Activated CD4-positive, alpha-beta T cell treated with anti-CD3 and anti-CD28 coated beads, Interleukin-2, amount 50 U/mL, for 1 hour (primary cell): ENCODE measurements at regions not wholly inside any gene's neighbourhood (a gene's known extent, or its start where the extent isn't known, plus 50 kb on each side); places are given as distances from the start of the nearest gene placed in this dataset.

Experiments used
- DNase-seq: peaks from one replicate; pipeline ENCODE4 v3.0.0-alpha.2; 2020

DNA sequence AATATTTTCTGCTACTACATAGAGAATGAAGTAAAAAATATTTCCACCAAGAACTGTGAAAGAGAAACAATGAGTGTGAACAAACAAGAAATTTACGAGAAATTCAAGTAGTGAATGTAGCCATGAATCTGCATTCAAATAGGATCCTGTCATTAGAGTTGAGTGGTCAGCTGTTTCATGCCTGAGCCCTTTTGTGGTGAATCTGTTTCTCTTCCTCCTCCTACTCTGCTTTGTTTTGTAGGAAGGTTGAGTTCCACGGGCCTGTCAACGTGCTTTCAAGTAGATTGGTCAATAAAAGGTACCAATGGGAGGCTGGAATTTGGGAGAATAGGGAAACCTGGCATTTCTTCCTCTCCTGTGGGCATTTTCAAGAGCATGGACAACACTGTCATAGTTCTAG, 1749.6 kb upstream of the FLRT2 start:
- no peak for DNase-seq

DNA sequence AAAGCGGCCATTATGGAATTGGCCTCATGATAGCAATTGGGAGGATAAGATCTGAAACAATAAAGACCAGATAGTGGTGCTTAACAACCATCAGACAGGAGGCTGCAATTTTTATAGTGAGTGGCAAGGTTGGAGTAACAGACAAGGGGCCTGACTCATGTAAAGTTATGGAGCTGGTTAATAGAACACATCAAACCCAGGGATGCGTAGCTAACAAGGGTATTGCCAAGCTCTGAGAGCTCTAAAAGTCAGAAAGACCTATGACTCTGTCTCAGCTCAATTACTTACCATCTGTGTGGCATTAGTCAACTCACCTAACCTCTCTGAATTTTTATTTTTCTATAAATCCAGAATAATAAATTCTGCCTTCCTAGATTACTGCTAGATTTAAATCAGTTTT, 1731.5 kb upstream of the FLRT2 start:
- no peak for DNase-seq

DNA sequence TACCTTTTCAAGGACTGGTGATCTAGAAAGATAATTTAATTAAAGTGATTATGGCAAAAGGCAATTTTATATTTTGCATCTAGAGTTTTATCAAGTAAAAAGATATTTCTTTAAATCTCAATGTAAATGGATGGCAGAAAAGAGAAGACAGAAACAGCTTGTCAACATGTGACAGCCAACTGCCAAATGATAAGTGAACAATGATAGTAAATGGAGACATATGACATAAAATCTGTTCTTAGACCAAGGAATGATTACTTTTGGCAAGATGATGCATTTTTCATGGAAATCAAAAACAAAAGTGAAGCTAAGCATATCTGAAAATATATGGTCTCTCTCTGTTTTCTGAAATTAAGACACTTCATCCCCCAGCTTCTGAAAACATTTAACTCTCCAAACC, 1730.7 kb upstream of the FLRT2 start:
- DNase-seq = no peak

DNA sequence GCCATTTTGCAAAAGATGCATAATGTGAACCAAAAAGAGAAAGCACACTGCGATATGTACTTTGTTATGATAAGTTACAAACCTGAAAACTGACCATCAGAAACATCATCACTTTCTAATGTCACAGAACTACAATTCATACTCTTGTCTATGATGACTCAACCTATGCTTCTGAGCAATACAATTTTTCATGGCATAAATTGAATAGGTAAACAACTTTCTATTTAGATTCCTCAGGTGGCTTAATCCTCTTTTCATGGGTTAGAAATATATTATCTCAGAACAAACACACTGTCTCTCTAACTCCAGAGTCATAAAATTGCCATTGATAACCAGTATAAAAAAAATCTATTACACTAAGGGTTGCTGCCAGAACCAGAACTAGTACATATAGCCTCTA, 1715.0 kb upstream of the FLRT2 start:
- no peak for DNase-seq

DNA sequence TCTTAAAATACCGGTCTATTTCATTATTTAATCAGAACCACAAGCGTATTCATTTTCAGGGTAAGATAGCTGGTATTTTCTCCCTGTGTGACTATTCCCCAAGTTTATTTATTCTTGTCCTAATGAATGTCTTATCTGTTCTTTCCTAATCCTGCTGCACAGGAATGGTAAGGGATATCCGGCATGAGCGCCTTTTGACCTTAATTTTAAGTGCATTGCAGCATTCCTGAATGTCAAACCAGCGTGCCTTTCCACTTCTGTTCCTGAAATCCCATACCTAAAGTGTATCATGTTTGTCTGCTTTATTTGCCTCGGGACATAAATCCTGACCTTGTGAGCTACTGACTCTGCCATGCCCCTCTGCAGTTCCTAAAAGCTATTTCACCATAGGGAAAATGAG, 1713.2 kb upstream of the FLRT2 start:
- no peak for DNase-seq

DNA sequence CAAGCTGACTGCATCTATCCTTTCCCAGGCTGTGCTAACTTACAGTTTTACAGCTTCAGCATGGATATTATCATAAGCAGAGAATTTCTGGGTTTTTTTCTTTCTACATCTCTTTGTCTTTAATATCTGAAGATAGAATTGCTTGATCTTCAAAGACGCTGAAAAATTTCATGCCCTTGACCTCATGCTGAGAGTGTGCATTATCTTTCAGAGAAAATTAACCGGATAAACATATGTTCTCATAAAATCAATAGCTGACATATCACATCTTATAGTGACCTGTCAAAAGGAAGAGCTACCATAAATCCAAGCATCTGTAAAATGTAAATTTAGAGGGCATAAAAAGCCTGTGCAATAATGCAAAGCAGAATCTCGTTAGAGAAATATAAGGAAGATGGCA, 1704.1 kb upstream of the FLRT2 start:
- DNase-seq = no peak

DNA sequence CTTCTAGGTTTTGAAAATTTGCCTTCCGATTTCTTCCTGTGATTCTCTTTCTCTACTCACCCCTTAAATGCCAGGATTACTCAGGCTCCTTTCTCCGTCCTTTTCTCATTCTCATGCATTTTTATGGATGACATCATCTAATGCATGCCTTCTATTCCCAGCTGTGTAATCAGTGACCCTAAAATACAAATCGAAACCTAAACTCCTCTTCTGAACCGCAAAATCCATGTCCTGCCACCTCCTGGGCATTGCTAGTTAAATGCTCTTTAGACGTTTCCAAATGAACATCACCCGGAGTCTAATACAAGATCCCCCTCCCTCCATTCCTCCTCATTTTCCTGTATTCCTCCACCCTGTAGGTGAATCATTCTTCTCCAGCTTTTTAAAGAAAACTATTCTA, 1703.1 kb upstream of the FLRT2 start:
- DNase-seq = no peak

DNA sequence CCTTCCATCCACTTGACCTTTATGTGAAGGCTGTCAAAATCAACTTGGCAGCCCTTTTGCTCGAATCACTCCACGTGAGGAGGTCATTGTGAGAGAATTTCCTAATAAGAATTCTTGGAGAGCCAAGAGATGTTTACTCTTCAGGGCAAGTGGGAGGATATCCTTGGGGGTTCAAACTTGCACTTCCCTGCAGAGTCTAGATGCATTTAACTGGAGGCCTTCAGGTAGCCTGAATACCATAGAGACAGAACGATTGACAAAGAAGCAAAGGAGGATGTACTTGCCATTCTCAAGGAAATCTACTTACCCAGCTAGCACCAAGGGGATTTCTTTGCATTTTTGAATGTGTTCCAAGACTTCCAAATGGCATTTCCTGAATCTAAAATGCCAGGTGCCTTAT, 1702.6 kb upstream of the FLRT2 start:
- DNase-seq = no peak

DNA sequence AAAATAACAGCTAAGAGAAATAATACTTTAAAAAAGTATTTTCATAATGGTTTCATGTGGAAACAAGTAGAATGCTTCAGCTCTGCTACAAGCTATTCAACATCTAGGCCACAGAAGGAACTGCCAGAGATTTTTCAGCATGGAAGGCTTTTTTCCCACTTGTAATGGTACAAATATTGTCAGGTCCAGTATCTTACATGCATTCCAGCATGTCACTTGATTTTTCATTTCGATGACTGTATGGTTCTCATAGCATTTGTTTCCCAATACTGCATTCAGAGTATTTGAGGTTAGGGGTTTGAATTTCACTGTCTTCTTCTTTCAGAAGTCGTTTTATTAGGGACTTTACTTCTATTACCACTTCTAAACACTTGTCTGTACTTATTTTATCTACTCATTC, 1701.5 kb upstream of the FLRT2 start:
- no peak for DNase-seq

DNA sequence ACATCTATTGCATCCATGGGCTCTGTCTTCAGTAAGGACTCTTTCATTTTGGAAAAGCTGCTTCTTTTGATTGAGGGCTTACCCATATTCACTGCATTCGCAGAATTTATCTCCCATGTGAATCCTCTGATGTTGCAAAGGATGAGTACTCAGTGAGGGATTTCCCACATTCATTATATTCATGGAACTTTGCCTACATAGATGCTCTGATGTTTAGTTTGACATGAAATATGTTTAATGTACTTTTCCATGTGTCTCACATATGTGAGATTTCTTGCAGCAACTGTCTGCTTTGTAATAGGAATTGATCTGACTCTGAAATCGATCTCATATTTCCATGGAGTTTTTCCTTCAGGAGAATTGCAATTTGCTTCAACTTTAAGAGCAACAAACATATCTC, 1699.6 kb upstream of the FLRT2 start:
- no peak for DNase-seq

DNA sequence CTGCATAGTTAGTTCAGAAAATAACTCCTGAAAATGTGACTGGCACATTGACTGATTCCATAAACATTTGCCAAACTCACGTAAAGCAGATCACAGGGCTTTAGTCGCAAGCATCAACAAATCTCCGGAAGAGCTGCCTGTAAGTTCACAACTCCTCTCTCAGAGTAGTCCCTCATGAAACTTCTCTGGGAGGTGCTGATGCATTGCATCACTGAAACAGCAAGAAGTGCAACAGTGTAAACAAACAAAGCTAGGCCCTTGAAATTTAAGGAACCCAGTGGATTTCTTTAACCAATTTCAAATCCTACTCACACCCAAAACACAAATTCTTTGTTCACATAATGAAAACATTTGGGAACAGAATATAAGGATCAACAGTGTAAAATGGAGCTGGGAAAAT, 1691.7 kb upstream of the FLRT2 start:
- no peak for DNase-seq

DNA sequence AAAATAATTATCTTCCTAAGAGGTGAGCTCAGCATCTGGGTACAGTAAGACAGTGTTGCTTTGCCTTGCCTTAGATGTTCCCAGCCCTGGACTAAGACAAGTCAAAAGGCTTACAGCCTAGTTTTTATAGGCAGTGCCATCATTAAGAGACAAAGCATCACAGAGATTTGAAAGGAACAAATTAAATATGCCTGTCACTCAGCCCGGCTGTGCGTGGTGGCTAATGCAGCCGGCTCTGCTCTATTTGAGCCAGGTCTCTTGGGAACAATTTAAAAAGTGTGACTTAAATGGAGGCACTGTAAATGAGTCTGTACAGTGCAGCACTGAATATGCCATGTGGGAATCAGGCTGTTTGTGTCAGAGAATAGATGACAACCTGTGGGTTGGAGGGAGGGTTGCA, 1687.4 kb upstream of the FLRT2 start:
- DNase-seq = no peak

DNA sequence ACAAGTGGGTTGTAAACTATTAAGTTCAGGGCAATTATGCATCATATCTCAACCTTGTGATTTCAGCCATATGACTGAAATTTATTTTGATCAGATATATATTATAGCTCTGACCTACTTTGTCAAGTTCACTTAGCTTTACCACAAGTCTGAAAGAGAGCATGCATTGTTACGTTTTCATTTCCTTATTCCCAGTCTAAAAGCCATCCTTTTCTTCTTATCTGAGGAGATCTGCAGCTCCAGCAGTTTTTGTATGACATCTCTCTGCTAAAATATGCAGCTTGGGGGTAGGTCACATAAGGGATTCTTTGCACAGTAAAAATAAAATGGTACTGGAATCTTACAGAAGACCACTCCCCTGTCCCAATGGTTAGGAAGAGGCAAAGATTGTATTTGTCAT, 1682.8 kb upstream of the FLRT2 start:
- DNase-seq = no peak

DNA sequence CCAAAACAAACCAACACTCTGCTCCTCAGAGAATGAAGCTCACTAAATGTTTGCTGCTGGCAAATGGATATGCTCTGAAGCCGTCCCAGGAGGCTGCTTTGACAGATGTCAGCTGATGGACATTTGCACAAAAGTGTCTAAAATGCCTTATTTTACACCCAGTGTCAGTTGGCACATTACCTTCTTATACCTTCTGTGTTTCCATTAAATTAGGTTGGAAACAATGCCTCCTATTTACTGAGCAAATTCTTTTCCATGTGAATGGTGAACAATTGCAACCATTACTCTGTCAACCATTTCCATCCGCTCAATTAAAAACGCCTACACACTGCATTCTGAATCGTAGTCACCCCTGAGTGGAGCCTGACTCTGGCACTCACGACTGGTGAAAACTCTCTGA, 1679.9 kb upstream of the FLRT2 start:
- DNase-seq = no peak

DNA sequence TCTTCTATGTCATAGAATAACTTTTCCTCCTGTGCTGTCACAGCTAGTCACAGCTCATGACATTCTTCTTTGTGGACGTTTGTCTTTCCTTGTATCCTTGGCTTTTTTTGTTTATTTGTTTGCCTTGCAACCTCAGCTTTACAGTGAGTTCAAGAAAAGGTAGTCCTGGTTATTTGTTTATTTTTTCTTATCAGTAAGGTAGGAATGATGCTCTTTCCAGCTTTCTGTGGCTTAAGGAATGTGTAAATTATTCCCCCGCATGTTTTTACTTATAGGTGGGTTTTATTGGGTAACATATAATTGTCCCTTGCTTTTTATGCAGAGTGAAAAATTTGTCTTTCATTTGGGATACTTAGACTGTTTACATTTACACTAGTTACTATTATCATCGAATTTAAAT, 1673.6 kb upstream of the FLRT2 start:
- DNase-seq = no peak

DNA sequence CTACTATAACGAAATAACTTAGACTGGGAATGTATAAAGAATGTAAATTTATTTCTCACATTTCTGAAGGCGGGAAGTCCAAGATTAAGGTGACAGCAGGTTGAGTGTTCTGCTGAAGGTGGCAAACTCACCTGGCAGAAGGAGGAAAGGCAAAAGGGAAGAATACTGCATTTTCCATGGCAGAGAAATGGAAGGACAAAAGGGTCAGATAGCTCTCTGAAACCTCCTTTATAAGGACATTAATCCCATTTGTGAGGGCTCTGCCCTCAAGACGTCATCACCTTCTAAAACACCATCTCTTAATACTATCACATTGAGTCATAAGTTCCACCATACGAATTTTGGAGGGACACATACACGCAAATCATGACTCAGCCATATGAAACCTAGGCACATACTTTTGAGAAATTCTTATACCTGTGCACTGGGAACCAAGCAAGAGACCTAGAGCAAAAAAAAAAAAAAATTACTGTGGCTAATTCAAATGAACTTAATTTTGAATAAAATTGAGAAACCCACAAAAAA, 1669.3 kb upstream of the FLRT2 start:
- DNase-seq = no peak

DNA sequence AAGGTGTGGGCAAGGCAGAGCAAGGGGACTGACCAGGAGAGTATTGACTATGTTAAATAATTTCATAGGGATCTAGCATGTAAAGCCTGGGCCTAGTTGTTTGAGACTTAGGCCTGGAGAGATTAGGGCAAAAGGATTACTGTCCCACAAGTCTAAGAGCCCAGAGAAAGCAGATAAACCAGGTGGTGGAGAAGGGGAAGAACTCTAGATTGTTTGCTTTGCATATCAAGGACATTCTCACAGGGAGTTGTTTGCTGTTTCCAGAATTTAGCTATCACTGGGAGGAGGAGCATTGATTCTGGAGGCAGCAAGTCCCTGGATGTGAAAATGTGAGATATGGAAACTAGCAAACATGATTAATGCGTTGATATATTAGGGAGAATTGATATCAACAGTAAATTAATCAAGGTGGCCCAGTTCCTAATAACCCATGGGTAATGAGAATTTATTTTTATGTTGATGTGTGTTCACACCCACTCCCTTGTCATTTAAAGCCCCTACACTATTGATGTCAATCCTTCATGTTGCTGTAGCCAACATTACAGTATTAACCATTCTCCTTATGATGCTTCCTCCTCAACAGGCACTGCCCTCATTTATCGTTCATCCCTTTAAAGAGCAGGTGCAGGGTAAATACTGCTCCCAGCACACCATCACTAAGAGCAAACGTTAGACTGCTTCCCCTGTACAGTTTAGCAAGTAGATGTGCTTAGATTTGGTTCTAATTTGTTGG, 1666.7 kb upstream of the FLRT2 start:
- no peak for DNase-seq

DNA sequence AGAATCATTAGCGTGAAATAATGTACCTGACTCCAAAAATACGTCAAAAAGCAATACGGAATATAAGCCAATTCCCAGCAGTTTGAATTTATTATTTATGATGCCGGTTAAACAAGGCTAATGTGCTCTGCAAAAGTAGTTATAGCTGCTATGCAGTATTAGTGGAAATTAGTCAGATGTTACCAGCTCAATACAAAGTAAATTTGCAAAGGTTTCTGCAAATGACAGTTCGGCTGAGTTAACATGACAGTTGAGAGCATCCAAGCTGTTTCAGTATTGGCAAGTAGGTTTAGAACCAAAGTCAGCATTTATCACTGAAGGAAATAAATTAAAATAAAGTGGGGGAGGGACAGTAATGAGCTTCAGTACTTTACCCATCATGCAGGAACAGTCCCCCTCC, 1665.8 kb upstream of the FLRT2 start:
- no peak for DNase-seq

DNA sequence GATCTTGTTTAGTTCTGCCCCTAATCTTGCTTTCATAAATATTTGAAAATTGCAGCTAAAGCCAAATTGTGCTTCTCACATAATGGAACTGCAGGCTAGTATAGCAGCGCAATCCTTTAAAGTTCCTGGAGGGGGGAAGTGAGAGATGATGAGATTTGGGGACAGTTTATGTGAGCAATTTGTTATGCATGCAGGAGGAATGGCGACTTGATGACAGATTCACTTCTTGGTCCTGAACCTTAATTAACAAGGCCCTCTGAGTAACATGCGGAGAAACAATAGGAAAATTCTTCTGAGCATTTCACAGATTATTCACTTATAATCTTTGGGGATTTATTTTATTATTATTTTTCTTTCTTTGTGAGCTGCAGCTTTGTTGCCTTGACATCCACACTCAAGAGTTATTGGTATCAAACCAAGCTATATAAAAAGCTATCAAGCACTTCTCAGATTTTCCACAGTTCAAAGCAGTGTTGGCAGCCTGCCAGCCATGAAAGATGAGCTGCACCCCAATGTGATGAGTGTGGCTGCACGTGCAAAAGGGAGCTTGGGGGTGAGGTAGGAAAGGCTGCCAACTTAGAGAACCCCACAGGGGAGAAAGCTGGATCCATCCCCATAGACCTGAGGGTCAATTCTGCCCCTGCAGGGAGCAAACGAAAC, 1662.2 kb upstream of the FLRT2 start:
- no peak for DNase-seq

DNA sequence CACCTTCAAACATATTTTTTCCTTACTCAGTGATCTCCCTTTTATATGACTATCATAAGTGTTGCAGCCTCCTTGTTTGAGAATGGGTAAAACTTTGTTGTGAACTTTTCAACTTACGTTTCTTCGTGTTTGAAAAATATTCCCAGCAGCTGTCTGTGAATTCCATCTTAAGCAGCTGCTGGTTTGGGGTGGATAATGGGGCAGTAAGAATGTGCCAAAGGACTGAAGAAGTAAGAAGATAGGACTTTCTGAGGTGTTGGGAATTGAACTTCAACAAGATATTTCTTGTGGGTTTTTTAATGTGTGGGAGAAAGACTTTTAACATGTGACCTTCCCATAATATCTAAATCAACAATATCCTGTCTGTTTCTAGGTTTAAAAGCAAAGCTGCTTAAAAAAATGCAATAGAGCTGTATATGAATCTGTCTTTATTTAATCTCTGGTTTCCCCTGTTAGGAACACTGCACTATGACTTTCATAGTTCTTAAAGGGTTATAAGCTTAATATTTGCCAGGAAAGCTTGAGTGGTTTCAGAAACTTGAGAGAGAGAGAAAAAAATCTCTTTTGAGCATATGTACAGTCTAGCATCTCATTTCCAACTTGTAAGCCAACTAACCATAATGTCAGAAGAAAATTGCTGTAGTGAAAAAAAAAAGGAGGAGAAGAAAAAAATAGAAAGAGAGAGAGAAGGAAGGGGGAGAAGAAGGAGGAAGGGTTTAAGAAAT, 1659.2 kb upstream of the FLRT2 start:
- DNase-seq = no peak

DNA sequence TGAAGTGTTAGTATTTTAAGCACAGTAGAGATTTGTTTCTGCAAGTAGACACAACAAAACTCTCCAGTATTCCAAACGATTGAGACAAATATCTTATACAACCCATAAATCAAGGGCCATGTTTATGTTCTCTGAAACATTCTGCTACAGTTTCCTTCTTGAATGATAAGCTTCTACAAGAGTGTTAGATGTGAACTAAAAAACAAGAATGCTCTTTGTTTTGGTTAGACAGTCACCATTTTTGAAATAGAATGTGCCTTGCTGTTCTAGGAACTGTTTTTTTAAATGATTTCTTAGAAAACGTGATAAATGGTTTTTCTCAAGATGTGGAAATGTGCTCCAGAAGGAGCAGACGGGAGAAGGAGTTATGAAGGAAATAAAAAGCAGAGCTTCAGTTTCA, 1656.3 kb upstream of the FLRT2 start:
- no peak for DNase-seq

DNA sequence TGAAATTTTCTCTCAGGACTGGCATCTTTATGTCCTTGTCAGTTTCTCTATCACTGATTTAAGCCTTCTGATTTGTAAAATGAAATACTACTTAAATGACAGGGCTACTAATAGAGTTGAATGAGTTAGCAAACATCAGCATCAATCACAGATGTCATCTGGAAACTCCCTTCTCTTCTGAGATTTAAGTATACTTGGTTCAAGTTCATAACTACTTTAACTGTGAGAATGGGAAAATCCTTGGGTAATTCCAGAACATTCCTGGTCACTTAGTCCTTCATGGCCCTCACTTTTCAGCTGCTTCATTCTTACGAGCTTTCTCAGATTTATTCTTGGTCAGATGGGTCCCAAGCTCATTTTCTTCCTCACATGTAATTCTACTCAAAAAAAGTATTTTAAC, 1655.3 kb upstream of the FLRT2 start:
- DNase-seq = no peak

DNA sequence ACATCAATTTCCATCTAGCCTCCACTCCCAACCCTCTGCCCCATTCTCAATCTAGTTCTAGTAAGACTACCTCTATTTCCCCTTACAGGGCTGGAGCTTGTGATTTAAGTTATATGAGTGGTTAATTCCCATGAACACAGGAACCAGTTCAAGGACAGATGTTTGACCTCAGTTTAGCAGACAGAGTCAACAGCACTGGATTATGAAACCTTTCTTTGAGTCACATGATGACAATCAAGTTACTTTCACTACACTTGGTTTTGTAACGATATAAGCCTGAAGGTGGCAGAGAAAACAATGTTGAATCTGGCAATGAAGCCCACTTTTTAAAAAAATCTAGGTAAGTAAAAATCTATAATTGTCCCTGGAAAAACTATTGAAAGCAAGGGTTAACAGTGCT, 1646.2 kb upstream of the FLRT2 start:
- DNase-seq = no peak

DNA sequence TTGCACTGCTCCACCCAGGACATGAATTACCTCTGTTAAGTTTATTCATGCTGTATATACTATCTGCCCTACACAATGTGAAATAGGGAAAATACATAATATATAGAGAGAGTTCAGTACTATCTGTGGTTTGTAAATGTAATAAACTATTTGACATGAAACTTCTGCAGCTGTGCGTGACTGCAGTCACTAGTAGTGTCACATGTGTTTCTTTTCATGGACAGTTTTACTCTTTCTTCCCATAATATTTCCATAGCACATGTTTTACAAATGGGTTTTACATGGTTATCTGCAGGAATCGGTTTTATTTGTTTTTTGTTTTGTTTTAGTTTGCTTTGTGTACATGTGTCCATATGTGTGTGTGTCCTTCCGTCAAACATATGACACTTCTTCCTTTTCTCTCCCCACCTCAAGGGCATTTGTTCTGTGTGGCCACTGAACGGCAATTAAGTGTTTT, 1644.1 kb upstream of the FLRT2 start:
- no peak for DNase-seq
